Skin epidermis (tissue), 12 donors: ENCODE measurements at regions not wholly inside any gene's neighbourhood (a gene's known extent, or its start where the extent isn't known, plus 50 kb on each side); places are given as distances from the start of the nearest gene placed in this dataset.

ENCODE experiments used
- H3K27ac ChIP-seq, 21 experiments: fragments of 200-600 bp; sonication (generic) in 11 of 21; one replicate each; pipeline ENCODE4 v1.5.0; 2020; ENCODE audit warnings: mild to moderate bottlenecking in 3 of 21, inconsistent platforms in 2 of 21, moderate library complexity in 2 of 21
- H3K4me3 ChIP-seq, 7 experiments: fragments of 200-600 bp; sonication (generic) in 2 of 7; one replicate each; pipeline ENCODE4 v1.5.0; 2020; ENCODE audit warnings: inconsistent platforms in 2 of 7, mild to moderate bottlenecking in 2 of 7, moderate library complexity in 1 of 7

GRCh38 chrX:13119386-13119785, 75.0 kb upstream of the FAM9C start:
- Histone ChIP-seq H3K4me3 (no peak overlapping the region), H3K27ac (peak overlapping the region in 1 of 21 experiments; percentile 25)

- no peak overlapping the region for H3K27ac ChIP-seq
- no peak overlapping the region for H3K4me3 ChIP-seq
Observed at GRCh38 chrX:13115146-13115855, 70.9 kb upstream of the FAM9C start.

- Histone ChIP-seq H3K27ac (peak overlapping the region in 1 of 21 experiments; percentile 74), H3K4me3 (no peak overlapping the region)
Observed at GRCh38 chrX:13112499-13112898, 68.1 kb upstream of the FAM9C start.

GRCh38 chrX:13110433-13111324, 66.3 kb upstream of the FAM9C start:
- peak overlapping the region in 17 of 21 experiments; percentile 6 to 74 (median 54) for H3K27ac ChIP-seq
- no peak overlapping the region for H3K4me3 ChIP-seq

- H3K4me3 ChIP-seq = no peak overlapping the region
- H3K27ac ChIP-seq = peak overlapping the region in 16 of 21 experiments; percentile 16 to 74 (median 52)
Observed at GRCh38 chrX:13109817-13110216, 65.4 kb upstream of the FAM9C start.

GRCh38 chrX:13103914-13104274, 59.5 kb upstream of the FAM9C start:
- Histone ChIP-seq H3K27ac (no peak overlapping the region), H3K4me3 (no peak overlapping the region)

- H3K4me3 ChIP-seq = no peak overlapping the region
- H3K27ac ChIP-seq = peak overlapping the region in 2 of 21 experiments; percentile 41 to 64
Observed at GRCh38 chrX:13103188-13103913, 58.9 kb upstream of the FAM9C start.

- H3K27ac ChIP-seq = peak overlapping the region in 9 of 21 experiments; percentile 4 to 67 (median 45)
Observed at GRCh38 chrX:13102636-13103035, 58.2 kb upstream of the FAM9C start.

GRCh38 chrX:13101441-13102139, 57.2 kb upstream of the FAM9C start:
- peak overlapping the region in 11 of 21 experiments; percentile 5 to 73 (median 44) for H3K27ac ChIP-seq
- H3K4me3 ChIP-seq = no peak overlapping the region

More at GRCh38 chrX:13102636-13103035, 58.2 kb upstream of the FAM9C start:
- H3K4me3 ChIP-seq = no peak overlapping the region

GRCh38 chrX:13099121-13099520, 54.7 kb upstream of the FAM9C start:
- peak overlapping the region in 7 of 21 experiments; percentile 8 to 67 (median 20) for H3K27ac ChIP-seq
- no peak overlapping the region for H3K4me3 ChIP-seq

- Histone ChIP-seq H3K27ac (no peak overlapping the region), H3K4me3 (no peak overlapping the region)
Observed at GRCh38 chrX:13096728-13097127, 52.3 kb upstream of the FAM9C start.

GRCh38 chrX:13094828-13095341, 50.5 kb upstream of the FAM9C start:
- H3K27ac ChIP-seq = peak overlapping the region in 6 of 21 experiments; percentile 1 to 90 (median 31)
- H3K4me3 ChIP-seq = no peak overlapping the region

- no peak overlapping the region for H3K4me3 ChIP-seq
- peak overlapping the region in 6 of 21 experiments; percentile 8 to 90 (median 31) for H3K27ac ChIP-seq
Observed at GRCh38 chrX:13094374-13094773, 50.0 kb upstream of the FAM9C start.
